CD4-positive, alpha-beta T cell treated with Interleukin-17A for 4 hours (primary cell): ENCODE measurements at regions not wholly inside any gene's neighbourhood (a gene's known extent, or its start where the extent isn't known, plus 50 kb on each side); places are given as distances from the start of the nearest gene placed in this dataset.
"Not testable (repeated sequence)": the region's sequence is repeated elsewhere in the genome, so short reads cannot be mapped to it uniquely, and the experiment has no call there.

Experiments
- DNase-seq: peaks from one replicate; pipeline ENCODE4 v3.0.0-alpha.2; 2020; ENCODE audit warnings: mixed read lengths

DNA sequence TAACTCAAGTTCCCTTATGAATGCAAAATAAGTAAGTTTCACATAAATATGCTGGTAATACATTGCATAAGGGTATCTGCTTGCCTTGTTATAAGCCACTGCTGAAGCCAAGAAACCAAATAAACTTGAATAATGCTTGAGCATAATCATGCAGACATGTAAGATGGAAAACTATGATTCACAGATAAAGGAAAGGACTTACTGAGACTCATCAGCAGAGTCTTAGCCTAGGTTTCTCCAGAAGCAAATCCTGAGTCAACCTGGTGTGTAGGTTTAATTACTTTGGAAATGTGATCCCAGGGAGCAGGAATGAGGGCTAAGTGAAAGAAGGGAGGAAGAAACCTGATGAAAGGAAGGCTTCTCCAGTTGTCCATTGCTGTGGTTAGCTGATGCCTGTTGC lies 107.7 kb upstream of the BTG1 start:
- no peak for DNase-seq

DNA sequence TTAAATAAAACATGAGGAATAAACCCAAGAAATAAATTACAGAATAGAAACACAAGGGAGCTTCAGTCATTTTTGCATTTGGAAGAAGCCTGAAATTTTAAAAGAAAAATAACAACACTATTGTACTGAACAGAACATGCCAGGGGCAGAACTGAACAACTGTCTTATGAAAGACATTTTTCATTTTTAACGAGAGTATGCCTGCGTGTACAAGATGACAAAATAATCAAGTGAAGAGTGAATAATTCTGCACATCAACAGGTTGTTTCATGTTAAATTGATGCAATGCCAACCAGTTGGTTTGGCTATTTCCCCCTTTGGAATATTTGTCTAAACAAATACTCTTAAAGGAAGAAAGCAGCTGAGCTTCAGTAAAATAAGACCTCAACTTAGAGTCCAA lies 103.3 kb upstream of the BTG1 start:
- no peak for DNase-seq

DNA sequence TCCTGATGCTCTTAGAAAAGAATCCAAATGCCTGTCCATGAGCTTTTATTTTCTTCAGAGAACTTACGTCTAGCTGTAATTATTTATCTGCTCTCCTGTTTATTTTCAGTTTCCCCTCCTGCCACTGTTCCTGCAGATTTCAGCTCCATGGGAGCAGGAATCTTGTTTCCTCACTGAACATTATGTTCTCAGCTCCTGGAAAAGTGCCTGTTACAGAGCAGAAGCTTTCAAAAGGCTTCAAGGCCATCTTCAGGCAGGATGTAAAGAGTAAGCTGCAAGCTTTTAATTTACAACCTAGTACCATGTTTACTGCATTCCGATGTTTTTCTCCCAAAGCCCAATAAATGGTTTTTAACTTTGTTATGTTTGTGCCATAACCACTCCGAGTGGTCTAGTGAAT lies 98.4 kb upstream of the BTG1 start:
- DNase-seq: no peak

DNA sequence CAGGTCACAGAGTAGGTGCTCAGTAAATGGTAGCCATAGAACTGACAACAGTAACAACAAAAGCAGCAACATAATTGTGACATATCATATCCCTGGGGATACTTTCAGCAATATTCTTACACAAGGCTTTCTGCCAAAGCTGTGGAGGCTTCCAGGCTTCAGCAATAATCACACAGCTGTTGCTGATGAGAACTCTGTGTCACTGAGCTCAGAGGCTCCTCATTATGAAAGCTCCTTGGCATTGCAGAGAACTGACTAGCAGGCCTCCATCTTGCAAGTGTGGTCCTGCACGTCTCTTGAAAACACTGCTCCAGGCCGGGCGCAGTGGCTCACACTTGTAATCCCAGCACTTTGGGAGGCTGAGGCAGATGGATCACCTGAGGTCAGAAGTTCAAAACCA lies 97.3 kb upstream of the BTG1 start:
- no peak for DNase-seq

DNA sequence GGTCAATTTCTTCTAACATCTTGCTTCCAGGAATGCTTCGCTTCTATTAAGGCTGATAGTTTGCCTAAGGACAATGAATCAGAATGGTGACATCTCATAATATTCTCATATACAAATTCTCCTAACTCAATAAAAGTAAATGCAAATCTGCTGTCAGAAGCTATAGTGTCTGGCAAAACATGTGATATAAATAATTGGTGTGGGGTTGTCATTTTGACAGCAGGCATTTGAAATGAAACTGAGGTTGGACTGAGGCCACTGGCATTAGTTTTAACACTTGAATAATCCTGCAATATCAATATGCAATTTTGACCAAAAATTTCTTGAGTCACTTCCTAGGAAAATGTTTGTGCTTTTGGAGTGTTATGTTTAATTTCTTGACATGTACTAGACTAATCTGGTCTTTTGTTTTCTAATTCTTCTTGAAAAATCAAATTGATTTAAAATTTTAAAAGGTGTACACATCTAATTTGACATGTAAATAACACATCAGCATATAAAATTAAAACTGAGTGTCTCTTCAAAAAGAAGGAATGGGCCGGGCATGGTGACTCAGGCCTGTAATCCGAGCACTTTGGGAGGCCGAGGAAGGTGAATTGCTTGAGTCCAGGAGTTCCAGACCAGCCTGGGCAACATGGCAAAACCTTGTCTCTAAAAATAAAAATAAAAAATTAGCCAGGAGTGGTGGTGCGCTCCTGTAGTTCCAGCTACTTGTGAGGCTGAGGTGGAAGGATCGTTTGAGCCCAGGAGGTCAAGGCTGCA lies 92.3 kb upstream of the BTG1 start:
- no peak for DNase-seq

DNA sequence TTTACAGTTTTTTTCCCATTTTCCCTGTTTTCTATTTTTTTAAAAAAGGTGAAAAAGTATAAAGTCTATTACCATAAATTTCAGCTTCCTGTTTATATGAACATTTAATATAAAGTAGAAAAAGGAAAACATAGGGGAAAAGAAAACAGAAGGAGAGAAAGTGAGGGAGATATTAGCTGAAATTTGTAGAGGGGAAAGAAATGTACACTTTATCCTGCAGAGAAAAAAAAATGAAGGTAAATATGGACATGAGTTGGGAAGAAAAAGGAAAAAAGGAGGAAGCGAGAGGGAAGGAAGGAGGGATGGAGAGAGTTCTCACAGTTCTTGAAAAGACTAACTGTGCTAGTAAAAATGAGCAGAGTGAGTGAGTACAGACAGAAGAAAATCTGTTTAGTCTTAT lies 91.6 kb upstream of the BTG1 start:
- no peak for DNase-seq

DNA sequence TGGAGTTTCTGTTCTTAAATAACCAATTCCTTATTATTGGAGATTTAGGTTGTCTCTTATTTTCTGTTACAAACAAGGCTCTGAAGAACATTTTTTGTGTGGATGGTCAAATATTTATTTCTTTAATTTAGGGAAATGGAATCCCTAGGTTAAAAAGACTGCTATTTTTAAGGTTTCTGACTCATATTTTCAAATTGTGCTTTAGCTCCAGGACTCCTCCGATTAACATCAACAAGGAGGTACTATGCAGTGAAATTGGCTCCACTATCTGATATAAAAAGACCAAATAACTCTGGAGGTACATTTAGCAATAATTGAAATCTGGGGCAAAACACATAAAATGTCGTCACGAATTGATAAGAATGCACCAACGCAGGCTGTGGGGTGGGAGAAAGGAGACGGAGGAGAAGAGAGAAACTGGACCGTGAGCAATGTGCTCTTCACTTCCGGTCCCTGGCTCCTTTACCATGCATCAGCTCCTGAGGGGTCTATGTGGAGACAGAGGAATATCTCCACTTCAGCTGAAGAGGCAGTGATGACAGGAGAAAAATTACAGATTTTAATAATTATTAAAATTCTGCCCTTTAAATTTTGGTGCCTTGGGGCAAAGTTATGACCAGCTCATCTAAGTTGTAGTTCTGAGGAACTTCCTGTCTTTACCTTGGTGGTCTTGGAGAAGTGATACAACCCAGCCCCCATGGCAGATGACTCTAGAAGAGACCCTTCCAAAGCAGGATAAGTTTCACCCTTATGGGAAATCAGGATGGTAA lies 90.2 kb upstream of the BTG1 start:
- no peak for DNase-seq

DNA sequence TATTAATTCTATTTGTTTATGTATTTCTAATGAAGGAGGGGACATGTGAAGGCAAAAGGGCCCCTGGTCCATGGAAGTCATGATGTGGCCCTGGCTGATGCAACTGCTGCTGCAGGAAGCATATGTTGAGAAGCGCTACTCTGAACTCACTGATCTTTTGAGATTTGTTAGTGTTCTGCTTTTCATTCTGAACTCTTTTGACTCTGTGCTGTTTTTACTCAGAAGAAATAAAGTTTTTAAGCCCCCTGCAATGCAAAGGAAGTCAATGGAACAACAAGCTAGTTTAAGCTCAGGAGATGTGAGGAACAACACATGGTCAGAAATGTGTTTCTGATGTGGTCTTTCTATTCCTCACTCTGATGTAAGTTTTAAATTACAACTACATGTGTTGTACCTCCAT lies 88.9 kb upstream of the BTG1 start:
- peak; percentile 33 for DNase-seq

DNA sequence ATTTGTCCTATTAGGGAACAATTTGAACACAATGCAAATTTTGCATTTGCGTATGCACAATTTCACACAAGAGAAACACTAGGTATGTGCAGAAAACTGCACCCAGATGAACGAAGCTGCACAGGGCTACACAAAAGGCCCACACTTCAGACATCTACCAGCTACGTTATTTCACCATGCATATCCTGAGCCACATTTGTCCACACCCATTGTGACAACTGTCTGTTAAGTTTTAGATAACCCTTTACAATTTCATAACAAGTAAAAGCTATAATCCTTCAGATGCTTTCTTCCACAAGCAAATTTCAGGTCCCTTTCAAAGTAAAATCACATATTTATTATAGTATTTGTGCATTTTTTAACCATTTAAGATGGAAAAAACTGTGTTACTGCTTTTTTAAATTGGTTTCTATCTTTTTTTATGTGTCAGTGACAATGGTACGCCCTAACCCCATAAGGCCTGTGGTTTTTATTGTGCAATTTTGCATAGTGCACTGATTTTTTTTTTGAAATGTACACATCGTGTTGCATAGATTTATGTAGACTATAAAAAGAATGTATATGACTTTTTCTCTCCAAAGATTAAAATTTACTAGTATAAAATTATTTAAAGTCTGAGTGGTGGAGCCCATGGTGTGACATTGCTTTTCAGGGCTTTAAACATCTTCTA lies 87.8 kb upstream of the BTG1 start:
- no peak for DNase-seq

DNA sequence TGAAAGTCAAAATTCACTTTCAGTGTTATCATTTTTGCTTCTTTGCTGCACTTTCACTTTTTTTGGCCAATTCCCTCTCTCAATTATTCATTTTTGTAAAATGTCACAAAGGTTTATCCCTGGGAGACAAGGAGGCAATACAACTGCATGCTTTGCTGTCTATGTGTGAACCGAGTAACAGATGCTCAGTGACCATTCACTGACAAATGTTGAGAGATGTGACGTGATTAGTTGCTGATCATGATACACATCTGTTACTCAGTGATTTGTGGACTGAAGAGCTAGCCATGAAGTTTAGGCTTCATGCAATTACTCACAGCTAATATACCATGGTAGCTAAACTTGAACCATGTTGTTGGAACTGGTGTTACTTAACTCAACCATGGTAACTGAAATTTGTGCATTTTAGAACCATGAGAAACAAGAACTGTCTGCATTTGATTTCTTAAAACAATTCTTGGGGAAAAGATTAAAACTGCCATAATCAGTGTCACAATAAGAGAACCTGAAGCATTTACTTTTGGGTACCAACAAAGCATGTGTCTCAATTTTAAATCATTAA lies 86.8 kb upstream of the BTG1 start:
- DNase-seq: not testable (repeated sequence)

DNA sequence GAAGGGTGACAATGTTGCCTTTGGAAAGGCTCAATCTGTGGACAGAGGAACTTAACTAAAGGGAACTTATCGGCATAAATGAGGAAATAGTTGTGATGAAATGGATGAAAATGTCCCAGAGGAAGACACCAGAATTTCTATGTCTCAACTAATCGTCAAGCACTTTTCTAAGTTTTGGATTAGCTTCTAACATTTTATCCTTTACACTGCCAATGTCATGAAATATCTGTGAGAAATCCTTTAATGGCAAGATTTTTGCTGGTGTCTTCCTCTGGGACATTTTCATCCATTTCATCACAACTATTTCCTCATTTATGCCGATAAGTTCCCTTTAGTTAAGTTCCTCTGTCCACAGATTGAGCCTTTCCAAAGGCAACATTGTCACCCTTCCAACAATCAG lies 86.3 kb upstream of the BTG1 start:
- not testable (repeated sequence) for DNase-seq

DNA sequence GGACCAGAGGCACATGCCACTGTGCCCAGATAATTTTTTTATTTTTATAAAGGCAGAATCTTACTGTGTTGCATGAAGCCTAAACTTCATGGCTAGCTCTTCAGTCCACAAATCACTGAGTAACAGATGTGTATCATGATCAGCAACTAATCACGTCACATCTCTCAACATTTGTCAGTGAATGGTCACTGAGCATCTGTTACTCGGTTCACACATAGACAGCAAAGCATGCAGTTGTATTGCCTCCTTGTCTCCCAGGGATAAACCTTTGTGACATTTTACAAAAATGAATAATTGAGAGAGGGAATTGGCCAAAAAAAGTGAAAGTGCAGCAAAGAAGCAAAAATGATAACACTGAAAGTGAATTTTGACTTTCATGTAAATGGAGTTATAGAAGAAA lies 85.9 kb upstream of the BTG1 start:
- DNase-seq: not testable (repeated sequence)

DNA sequence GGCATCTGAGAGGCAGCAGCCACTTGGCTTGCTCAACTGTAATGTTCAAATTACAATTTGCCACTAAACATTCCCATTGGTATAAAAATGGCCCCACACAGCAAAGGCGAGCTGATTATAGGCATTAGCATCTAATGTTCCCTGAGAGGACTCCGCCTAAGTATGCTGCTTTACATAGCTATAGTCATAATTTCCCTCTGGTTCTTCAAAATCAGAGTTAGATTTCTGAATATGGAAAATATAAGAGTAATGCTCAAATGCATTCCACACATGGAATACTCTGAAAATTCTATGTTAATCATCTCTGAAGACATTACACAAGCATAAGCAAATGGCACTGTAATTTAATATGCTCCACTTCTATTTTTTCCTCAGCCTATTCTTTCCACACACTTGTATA lies 83.7 kb upstream of the BTG1 start:
- DNase-seq: no peak

DNA sequence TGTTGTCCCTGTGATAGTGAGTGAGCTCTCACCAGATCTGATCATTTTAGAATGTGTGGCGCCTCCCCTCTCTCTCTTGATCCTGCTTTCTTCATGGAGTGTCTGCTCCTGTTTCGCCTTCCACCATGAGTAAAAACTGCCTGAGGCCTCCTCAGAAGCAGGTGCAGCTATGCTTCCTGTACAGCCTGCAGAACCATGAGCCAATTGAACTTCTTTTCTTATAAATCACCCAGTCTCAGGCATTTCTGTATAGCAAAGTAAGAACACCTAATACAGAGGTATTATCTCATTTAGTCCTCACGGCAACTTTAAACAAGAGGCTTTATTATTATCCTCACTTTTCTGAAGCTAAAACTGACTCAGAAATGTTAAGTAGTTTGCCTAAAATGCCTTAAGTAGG lies 81.3 kb upstream of the BTG1 start:
- no peak for DNase-seq

DNA sequence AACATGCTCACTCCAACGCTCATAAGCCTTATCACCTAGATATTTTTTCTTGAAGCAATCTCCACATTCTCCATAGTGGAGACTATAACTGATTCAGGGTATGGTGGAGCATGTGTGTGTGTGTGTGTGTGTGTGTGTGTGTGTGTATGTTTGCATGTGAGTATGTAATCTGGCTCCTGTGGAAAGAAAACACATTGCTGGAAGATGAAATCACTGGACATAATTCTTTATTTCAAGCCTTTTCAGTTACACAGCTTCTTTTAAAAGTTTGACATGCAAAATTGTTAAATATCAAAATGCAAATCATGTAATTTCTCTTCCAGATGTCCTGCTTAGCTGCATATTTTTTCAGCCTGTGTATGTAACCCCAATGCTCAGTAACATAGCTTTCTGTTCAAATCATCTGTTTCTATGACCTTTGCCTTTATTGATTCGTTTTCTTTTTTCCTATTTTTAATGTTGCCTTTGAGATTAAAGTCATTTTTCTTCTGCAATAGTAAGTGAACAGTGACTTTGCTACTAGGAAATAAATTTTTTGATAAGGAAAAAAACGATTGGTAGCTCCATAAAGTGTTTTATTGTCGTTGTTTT lies 80.5 kb upstream of the BTG1 start:
- DNase-seq: no peak

DNA sequence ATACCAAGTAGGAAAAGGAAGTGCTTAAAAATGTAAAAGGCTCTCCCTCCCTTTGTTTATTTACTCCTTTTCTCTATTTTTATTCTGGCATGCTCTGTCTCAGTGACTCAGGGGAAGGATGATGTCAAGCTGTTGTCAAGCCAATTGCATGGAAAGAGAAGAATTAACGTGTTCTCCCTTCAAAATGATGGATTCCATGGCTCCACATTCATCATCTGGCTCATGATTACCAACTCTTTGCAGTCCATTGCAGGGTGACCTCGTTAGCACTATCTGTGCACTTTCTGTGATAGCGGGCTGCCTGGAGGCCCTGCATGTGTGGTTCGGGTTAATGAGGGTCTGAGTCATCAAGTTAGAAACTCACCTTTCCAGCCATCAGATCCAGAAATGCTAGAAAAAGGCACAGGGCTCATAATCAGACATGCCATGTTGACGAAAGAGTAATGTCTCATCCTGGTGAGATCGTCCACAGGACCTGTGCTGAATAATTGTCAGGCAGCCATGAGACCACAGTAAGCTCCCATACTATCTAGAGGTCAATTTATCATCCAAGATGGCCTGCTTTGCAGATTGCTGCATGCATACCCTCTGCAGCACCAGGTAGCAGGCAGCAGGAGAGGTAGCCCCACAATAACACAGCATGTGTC lies 79.2 kb upstream of the BTG1 start:
- DNase-seq: no peak

DNA sequence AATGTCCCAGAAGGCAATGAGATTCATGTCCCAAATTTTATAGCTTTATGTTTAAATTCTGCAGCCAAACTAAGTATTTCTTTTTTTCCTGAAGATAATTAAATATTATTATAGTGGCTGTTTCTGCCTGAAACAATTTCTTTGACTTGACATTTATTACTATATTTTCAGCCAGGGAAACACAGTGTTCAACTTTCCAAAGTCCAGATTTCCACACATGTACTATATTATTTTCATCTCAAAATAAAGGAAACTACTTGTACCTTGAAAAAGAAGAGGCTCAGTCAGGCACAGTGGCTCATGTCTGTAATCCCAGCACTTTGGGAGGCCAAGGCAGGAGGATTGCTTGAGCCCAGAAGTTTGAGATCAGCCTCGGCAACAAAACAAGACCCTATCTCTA lies 77.8 kb upstream of the BTG1 start:
- no peak for DNase-seq

DNA sequence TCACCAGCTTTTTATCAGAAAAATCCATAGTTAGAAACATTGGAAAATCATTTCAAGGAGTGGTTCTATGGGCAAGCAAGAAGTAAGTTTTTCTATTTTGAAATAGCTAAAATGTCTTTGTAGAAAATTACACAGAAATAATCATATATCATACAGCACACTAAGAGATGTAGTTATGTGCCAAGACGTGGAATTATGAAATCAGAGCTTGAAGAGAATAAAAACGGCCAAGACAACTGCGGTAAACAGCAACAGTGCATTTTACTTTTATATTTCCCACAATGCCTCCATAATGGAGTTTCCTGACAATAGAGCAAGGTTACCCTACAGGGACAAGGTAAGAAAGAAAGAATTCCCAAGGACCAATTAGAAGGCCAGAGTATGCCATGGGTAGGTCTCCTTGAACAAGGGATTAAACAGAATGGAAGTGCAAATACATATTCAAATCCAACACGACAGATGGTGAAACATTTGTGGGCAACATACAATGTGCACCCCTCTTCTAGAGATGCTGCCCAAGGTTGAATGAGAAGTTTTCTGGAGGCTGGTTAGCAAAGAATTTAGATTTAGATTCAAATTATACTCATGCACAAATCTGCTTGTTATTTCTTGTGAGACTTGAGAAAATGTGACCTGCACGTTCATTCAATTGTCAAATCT lies 76.1 kb upstream of the BTG1 start:
- no peak for DNase-seq

DNA sequence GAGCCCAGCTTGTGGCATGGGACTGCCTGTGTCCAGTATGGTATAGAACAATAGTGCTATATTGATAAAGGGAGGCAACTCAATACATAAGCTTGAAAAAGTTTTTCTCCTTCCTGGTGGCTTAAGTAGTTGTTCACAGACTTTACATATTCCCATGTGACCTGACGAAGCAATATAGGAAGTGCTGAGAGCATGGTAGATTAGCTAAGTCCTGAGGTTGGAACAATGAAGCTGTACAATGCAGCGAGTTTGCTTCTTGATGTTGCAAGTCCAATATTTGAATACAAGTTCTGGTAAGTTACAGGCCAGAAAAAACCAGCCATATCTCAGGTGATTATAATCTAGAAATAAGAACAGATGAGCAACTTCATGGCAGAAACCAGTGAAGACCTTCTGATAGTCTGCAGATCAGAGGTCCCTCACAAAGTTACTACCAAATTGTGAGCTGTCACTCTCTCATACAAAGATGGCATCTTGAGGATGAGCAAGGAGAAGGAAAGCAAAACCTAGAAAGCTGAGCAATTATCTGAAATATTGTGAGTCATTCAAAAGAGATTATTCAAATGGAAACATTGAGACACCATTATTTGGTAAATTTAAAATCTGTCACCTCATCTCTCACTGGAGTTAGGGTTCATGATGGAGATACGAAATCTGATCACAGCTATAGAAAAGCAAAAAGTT lies 72.9 kb upstream of the BTG1 start:
- no peak for DNase-seq

DNA sequence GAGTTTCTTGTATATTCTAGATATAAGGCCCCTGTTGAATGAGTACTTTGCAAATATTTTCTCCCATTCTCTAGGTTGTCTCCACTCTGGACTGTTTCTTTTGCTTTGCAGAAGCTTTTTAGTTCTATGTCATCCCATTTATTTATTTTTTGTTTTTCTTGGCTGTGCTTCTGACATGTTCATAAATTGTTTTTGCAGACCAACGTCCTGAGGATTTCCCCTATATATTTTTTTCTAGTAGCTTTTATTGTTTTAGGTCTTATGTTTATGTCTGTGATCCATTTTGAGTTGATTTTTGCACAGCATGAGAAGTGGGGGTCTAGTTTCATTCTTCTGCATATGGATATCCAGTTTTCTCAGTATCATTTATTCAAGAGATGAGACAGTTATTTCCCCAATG lies 70.4 kb upstream of the BTG1 start:
- no peak for DNase-seq

DNA sequence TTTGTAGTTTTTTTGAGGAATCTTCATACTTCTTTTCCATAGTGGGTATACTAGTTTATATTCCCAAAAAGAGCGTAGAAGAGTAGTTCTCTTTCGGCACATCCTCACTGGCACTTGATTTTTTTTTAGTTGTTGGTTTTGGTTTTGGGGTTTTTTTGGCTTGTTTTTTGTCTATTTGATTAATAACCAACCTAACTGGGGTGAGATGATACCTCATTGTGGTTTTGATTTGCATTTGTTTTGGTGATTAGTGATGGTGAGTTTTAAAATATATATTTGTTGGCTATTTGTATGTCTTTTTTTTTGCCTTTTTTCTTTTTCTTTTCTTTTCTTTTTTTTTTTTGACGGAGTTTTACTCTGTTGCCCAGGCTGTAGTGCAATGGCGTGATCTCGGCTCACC lies 69.7 kb upstream of the BTG1 start:
- DNase-seq: no peak

DNA sequence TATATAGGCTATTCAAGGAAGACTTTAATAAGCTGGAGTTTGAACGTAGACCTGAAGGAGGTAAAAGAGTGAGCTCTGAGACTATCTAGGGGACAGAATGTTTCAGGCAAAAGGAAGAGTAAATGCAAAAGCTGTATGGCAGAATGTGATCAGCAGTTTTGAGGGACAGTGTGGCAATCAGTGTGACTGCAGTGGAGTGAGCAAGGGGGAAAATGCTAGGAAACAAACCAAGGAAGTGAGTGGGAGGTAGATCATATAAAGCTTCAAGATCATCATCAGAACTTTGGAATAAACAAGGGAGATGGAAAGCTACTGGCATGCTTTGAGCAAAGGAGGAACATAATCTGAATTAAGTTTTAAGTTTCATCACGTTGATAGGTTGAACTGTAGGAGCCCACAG lies 67.5 kb upstream of the BTG1 start:
- DNase-seq: no peak
